ENCODE measurements at regions not wholly inside any gene's neighbourhood (a gene's known extent, or its start where the extent isn't known, plus 50 kb on each side); places are given as distances from the start of the nearest gene placed in this dataset.

- TF ChIP-seq, protein P1, sequence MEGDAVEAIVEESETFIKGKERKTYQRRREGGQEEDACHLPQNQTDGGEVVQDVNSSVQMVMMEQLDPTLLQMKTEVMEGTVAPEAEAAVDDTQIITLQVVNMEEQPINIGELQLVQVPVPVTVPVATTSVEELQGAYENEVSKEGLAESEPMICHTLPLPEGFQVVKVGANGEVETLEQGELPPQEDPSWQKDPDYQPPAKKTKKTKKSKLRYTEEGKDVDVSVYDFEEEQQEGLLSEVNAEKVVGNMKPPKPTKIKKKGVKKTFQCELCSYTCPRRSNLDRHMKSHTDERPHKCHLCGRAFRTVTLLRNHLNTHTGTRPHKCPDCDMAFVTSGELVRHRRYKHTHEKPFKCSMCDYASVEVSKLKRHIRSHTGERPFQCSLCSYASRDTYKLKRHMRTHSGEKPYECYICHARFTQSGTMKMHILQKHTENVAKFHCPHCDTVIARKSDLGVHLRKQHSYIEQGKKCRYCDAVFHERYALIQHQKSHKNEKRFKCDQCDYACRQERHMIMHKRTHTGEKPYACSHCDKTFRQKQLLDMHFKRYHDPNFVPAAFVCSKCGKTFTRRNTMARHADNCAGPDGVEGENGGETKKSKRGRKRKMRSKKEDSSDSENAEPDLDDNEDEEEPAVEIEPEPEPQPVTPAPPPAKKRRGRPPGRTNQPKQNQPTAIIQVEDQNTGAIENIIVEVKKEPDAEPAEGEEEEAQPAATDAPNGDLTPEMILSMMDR (IDR thresholded peaks at IDR 0.05 in 8 of 11, conservative IDR thresholded peaks at IDR 0.05 in 3 of 11), result no peak
- TF ChIP-seq POLR2A (IDR thresholded peaks at IDR 0.05), result no peak
Measured at GRCh38 chr2:238564286-238564920, 137.7 kb downstream of the ASB1 start.

Measured in spleen (tissue), 7 donors.